ENCODE measurements at regions not wholly inside any gene's neighbourhood (a gene's known extent, or its start where the extent isn't known, plus 50 kb on each side); places are given as distances from the start of the nearest gene placed in this dataset.

GRCh38 chr1:67948151-67949080, 102.0 kb downstream of the DIRAS3 start:
- ChIA-PET POLR2A (no interaction called here), CTCF (no interaction called here)

GRCh38 chr1:67947114-67947513, 103.3 kb downstream of the DIRAS3 start:
- ChIA-PET POLR2A (no interaction called here), CTCF (no interaction called here)

GRCh38 chr1:67945733-67946374, 104.6 kb downstream of the DIRAS3 start:
- CTCF ChIA-PET = no interaction called here
- POLR2A ChIA-PET = no interaction called here

GRCh38 chr1:67942274-67942673, 108.2 kb downstream of the DIRAS3 start:
- CTCF ChIA-PET = no interaction called here

GRCh38 chr1:67941746-67942145, 108.5 kb upstream of the GNG12 start:
- ChIA-PET CTCF (no interaction called here), POLR2A (no interaction called here)

More at GRCh38 chr1:67942274-67942673, 108.2 kb downstream of the DIRAS3 start:
- POLR2A ChIA-PET = no interaction called here

GRCh38 chr1:67941155-67941554, 107.9 kb upstream of the GNG12 start:
- ChIA-PET POLR2A (no interaction called here), CTCF (no interaction called here)

GRCh38 chr1:67939942-67940341, 106.7 kb upstream of the GNG12 start:
- ChIA-PET POLR2A (no interaction called here), CTCF (no interaction called here)

GRCh38 chr1:67939186-67939743, 106.0 kb upstream of the GNG12 start:
- POLR2A ChIA-PET = no interaction called here

GRCh38 chr1:67937651-67938050, 104.4 kb upstream of the GNG12 start:
- ChIA-PET POLR2A (no interaction called here), CTCF (no interaction called here)

More at GRCh38 chr1:67939186-67939743, 106.0 kb upstream of the GNG12 start:
- CTCF ChIA-PET = no interaction called here

- ChIA-PET CTCF (no interaction called here), POLR2A (no interaction called here)
These were observed 103.7 kb upstream of the GNG12 start for GRCh38 chr1:67937010-67937409.

- CTCF ChIA-PET = no interaction called here
- POLR2A ChIA-PET = no interaction called here
These were observed 102.3 kb upstream of the GNG12 start for GRCh38 chr1:67935560-67935959.

- POLR2A ChIA-PET = no interaction called here
- CTCF ChIA-PET = no interaction called here
These were observed 97.9 kb upstream of the GNG12 start for GRCh38 chr1:67931198-67931597.

- ChIA-PET CTCF (interaction anchor here (0.7 kb wide), 1 partner anchor 51 kb away, joined by 3 read pairs; no protein-coding TSS in a partner anchor), POLR2A (no interaction called here)
These were observed 89.8 kb upstream of the GNG12 start for GRCh38 chr1:67923074-67923473.

GRCh38 chr1:67921725-67922489, 88.6 kb upstream of the GNG12 start:
- POLR2A ChIA-PET = no interaction called here
- CTCF ChIA-PET = no interaction called here

GRCh38 chr1:67919274-67920072, 86.2 kb upstream of the GNG12 start:
- ChIA-PET CTCF (no interaction called here), POLR2A (no interaction called here)

- CTCF ChIA-PET = no interaction called here
These were observed 84.8 kb upstream of the GNG12 start for GRCh38 chr1:67918067-67918466.

GRCh38 chr1:67917006-67917405, 83.7 kb upstream of the GNG12 start:
- POLR2A ChIA-PET = no interaction called here
- CTCF ChIA-PET = no interaction called here

More at GRCh38 chr1:67918067-67918466, 84.8 kb upstream of the GNG12 start:
- POLR2A ChIA-PET = no interaction called here

- ChIA-PET POLR2A (no interaction called here), CTCF (no interaction called here)
These were observed 83.0 kb upstream of the GNG12 start for GRCh38 chr1:67916140-67916886.

- POLR2A ChIA-PET = no interaction called here
These were observed 76.5 kb upstream of the GNG12 start for GRCh38 chr1:67909776-67910175.

More at GRCh38 chr1:67909776-67910175, 76.5 kb upstream of the GNG12 start:
- CTCF ChIA-PET = no interaction called here

Data from activated CD8-positive, alpha-beta memory T cell treated with anti-CD3 and anti-CD28 coated beads for 36 hours (primary cell).